ENCODE measurements at regions not wholly inside any gene's neighbourhood (a gene's known extent, or its start where the extent isn't known, plus 50 kb on each side); places are given as distances from the start of the nearest gene placed in this dataset.

DNA sequence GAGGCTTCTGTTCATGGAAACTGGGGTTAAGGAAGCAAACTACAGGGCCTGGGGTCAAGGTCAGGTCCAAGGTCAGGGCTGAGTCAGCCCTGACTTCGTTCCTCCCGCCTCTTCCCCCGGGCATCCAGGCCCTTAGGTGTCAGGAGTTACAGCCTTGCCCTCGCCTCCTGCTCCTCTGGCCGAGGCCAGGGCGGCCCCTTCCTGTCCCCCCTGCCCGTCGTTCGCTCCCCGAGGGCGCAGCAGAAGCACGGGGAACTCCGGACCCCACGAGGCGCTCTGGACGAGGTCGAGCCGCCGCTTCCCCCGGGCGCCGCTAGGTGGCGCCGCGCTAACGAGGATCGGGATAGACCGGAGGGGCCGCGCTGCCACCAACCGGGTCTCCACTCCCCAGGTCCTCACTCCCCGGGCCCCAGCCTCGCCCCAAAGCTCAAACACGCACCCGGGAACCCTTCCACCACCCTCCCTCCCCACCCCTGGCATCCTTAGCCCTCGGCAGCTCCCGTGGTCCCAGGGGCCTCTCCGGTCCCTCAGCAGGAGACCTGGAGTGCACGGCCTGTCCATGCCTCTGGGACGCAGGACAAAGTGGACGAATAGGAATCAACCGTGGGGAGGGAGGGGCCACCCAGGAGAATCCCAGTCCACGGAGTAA lies 59.2 kb upstream of the MYL10 start:
- peak; percentile 87 for DNase-seq (ENCODE audit: low spot score)
- peak; percentile 75 for ATAC-seq (ENCODE audit: low FRiP score)
- TF ChIP-seq, protein P1, sequence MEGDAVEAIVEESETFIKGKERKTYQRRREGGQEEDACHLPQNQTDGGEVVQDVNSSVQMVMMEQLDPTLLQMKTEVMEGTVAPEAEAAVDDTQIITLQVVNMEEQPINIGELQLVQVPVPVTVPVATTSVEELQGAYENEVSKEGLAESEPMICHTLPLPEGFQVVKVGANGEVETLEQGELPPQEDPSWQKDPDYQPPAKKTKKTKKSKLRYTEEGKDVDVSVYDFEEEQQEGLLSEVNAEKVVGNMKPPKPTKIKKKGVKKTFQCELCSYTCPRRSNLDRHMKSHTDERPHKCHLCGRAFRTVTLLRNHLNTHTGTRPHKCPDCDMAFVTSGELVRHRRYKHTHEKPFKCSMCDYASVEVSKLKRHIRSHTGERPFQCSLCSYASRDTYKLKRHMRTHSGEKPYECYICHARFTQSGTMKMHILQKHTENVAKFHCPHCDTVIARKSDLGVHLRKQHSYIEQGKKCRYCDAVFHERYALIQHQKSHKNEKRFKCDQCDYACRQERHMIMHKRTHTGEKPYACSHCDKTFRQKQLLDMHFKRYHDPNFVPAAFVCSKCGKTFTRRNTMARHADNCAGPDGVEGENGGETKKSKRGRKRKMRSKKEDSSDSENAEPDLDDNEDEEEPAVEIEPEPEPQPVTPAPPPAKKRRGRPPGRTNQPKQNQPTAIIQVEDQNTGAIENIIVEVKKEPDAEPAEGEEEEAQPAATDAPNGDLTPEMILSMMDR (IDR thresholded peaks at IDR 0.05): peak in 2 of 3 donors; percentile 81 to 89

DNA sequence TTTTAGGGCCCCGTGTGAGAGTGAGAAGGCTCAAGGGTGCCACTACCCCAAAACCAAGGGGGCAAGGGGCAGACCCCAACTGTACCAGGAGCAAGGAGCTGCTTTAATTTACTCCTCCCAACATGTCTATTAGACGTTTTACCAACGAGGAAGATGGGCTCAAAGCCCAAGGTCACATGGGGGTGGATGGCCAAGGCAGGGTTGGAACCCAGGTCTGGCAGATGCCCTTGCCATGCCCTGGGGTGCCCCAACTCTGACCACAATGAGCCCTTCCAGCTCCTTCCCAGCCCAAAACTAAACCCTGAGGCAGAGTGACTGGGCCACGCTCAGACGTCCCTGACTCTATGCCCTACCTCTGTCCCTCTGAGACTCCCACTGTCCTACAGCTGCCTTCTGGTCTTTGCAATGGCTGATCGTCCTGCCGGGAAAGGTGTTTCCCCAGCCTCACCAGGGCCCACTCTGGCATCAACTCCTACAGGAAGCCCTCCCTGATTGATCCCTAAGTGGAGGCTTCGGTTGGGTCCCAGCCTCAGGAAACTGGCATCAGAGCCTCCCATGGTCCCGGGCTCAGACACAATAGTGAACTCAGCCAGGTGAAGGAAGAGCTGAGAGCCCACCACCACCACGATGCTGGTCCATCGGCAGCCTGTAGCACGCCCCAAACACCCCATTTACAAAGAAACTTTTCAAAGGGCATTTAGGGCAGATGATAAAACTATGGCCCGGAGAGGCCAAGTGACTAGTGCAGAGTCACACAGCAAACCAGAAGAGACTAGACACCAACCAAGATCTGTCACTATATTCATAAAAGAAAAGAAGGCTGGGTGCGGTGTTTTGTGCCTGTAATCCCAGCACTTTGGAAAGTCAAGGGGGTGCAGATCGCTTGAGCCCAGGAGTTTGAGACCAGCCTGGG lies 60.2 kb upstream of the MYL10 start:
- TF ChIP-seq, protein P1 (IDR thresholded peaks at IDR 0.05): no peak
- no peak for DNase-seq (ENCODE audit: low spot score)
- ATAC-seq (ENCODE audit: low FRiP score): no peak

DNA sequence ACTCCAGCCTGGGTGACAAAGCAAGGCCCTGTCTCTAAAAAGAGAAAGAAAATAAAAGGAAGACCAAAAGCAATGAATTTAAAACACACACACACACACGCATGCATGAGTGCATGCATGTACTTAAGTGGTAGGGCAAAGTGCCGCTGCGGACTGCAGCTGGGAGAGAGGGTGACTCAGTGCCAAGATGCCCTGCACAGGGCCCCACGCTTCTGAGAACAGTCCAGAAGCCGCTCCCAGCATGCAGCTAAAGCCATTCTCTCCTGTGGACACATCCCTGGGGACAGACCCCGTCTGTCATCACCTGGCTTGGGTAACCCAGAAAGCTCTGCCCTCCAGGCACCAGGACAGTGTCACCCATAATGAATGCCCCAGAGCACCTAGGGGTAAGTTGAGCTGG lies 61.0 kb upstream of the MYL10 start:
- ATAC-seq (ENCODE audit: low FRiP score): no peak
- DNase-seq (ENCODE audit: low spot score): no peak
- TF ChIP-seq, protein P1 (IDR thresholded peaks at IDR 0.05): no peak

DNA sequence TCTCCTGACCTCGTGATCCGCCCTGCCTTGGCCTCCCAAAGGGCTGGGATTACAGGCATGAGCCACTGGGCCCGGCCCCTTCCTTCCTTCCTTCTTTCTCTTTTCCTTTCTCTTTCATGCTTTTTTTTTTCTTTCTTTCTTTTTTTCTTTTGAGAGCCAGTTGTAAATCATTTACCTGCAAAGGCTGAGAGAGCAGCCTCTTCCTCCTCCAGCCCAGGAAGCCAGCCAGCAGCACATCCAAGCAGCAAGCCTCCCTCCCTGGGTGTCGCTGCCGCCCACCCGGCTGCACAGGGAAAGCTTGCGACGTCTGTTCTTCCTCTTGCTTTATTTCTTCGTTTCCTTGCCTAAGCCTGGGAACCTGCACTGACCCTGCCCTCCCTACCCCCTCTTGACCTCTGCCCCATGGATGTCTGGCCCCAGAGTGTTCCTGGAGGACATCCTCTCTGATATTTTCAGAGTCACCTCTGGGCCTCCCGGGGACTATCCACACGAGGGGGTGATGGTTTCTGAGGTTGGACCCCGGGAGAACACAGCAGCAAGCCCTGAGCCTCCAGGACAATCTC lies 62.8 kb upstream of the MYL10 start:
- no peak for DNase-seq (ENCODE audit: low spot score)
- TF ChIP-seq, protein P1 (IDR thresholded peaks at IDR 0.05): no peak
- no peak for ATAC-seq (ENCODE audit: low FRiP score)

DNA sequence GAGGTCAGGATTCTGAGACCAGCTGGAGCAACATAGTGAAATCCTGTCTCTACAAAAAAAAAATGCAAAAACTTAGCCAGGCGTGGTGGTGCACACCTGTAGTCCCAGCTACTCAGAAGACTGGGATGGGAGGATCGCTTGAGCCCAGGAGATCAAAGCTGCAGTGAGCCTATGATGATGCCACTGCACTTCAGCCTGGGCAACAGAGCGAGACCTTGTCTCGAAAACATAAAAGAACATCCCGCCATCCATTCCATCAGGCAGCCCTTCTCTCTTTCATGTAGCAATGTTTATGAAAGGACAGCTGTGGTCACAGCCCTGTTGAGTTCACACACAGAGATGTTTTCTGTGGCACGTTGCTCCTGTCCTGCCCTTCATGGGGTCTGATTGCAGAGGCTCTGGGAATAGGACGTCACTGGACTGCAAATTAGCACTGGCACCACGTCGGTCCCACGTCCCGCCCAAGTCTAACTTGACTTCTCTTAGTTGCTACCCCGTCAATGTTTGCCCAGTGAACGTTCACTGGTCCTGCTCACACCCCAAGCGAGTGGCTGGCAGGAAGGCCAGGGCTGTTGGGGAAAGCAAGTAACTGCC lies 64.5 kb upstream of the MYL10 start:
- TF ChIP-seq, protein P1 (IDR thresholded peaks at IDR 0.05): no peak
- DNase-seq (ENCODE audit: low spot score) (no peak), ATAC-seq (ENCODE audit: low FRiP score) (no peak)

DNA sequence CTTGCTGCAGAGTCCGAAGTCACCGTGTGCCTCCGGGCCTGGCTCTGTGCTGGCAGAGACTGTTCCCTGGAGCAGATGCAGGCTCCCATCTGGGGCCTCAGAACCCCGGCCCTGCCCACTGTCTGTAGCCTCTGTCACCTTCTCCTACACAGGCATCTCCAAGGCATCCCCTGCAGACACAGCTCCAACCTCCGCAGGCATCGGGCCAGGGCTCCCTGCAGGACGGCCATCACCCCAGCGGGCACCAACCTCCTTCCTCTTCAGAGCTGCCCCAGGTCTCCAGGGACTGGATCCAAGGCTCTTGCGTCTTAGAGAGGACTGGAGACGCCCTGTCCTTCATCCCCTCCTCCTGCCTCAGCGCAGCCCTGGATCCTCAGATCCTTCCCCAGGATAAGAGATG lies 69.9 kb upstream of the MYL10 start:
- no peak for DNase-seq (ENCODE audit: low spot score)
- TF ChIP-seq, protein P1 (IDR thresholded peaks at IDR 0.05): no peak
- no peak for ATAC-seq (ENCODE audit: low FRiP score)
